Colonic mucosa (tissue), 4 donors: ENCODE measurements at regions not wholly inside any gene's neighbourhood (a gene's known extent, or its start where the extent isn't known, plus 50 kb on each side); places are given as distances from the start of the nearest gene placed in this dataset.

Experiments used
- DNase-seq: peaks from one replicate; pipeline ENCODE4 v3.0.0-alpha.2; 2020
- H3K27ac ChIP-seq: fragments of 200-600 bp; one replicate; pipeline ENCODE4 v1.8.0; 2021
- H3K27me3 ChIP-seq: fragments of 200-600 bp; one replicate; pipeline ENCODE4 v1.8.0; 2021
- H3K36me3 ChIP-seq: fragments of 200-600 bp; one replicate; pipeline ENCODE4 v1.8.0; 2021
- H3K4me1 ChIP-seq: fragments of 200-600 bp; one replicate; pipeline ENCODE4 v1.8.0; 2021; ENCODE audit warnings: mild to moderate bottlenecking
- H3K4me3 ChIP-seq: fragments of 200-600 bp; one replicate; pipeline ENCODE4 v1.8.0; 2021
- H3K9ac ChIP-seq, 2 donors: one replicate each; pipeline ENCODE4 v1.7.0; 2013; ENCODE audit warnings: control low read depth in 2 of 2, low read depth in 2 of 2, low read length in 2 of 2
- H3K9me3 ChIP-seq: fragments of 200-600 bp; one replicate; pipeline ENCODE4 v1.8.0; 2021
- intact Hi-C: fragments of 100-400 bp; cut with DNase I; formaldehyde crosslinking; loops from one replicate; pipeline ENCODE4 v1.14.1; 2022
- TF ChIP-seq, protein P1 (sequence below): fragments of 200-600 bp; IDR thresholded peaks from one replicate; pipeline ENCODE4 v1.8.0; 2022; ENCODE audit warnings: antibody characterized with exemption, mild to moderate bottlenecking
- donor health status: healthy.
- donor health status: DM: no; HTN: no; CAD: no.
- donor health status: DM: no; HTN: no; CAD: no.

DNA sequence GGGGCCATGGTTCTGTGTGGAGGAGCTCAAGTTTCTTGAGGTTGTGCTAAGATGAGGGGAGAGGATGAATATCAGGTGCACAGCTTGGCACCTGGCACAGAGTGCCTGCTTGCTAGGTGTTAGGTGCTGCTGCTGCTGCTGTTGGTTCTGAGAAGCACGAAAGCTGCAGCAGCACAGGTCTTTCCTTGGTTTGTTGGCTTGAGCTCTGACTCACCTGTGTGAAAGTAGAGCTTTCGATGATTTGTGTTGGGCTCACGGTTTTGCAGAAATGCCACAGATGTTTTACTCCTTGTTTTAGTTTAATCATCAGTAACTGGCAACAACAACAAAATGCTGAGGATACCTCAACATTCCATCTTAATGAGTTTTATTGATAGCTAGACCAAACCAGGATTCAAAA, 221.6 kb downstream of the BRINP2 start:
- intact Hi-C loops: no loop called here
- TF ChIP-seq, protein P1, sequence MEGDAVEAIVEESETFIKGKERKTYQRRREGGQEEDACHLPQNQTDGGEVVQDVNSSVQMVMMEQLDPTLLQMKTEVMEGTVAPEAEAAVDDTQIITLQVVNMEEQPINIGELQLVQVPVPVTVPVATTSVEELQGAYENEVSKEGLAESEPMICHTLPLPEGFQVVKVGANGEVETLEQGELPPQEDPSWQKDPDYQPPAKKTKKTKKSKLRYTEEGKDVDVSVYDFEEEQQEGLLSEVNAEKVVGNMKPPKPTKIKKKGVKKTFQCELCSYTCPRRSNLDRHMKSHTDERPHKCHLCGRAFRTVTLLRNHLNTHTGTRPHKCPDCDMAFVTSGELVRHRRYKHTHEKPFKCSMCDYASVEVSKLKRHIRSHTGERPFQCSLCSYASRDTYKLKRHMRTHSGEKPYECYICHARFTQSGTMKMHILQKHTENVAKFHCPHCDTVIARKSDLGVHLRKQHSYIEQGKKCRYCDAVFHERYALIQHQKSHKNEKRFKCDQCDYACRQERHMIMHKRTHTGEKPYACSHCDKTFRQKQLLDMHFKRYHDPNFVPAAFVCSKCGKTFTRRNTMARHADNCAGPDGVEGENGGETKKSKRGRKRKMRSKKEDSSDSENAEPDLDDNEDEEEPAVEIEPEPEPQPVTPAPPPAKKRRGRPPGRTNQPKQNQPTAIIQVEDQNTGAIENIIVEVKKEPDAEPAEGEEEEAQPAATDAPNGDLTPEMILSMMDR: no peak
- Histone ChIP-seq H3K9me3 (no peaks in the 10 kb centered on the region), H3K9ac (no peak overlapping the region), H3K27me3 (no peaks in the 10 kb centered on the region), H3K27ac (no peak overlapping the region), H3K36me3 (no peaks in the 10 kb centered on the region), H3K4me1 (no peaks in the 10 kb centered on the region), H3K4me3 (no peak overlapping the region)
- DNase-seq: no peak

DNA sequence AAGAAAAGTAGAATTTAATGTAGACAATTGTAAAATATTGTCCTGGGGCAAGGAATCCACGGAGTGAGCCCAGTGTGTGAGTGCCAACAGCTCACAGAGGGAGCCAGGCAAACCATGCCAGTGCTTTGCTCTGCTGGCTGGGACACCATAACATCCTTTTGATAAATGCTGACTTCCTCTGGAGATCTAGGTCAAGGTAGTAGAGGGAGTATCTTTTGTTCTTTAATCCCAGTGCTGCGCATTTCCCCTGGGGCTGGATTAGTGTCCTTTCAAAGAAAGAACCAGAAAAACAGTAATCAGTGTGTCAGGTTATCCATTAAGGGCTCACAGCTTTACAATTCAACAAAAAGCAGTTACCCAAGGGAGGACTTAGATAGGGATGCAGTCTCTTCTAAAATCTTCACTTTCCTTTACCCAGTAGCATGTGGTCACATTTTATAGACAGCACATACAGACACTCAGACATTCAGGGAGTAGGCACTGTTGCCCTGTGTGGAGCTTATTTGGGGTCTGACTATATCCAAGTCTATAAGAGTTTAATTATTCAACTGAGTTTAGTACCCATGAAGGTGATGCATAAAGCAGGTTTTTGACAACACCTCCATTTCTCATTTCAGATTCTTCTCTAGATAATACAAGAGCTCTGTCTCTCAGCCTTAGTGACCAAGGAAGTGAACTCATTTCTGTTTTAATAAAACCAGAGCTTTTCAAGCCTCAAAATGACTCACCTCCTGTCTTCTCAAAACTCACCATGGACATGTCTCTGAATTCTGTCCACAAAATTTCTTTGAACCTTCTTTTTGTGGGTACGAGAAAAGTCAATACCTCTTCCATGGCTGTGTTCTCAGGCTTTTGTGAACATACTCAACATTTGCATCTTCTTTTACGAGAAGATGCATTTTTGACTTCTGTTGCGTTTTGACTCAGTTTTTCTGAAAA, 215.3 kb downstream of the BRINP2 start:
- Histone ChIP-seq H3K27ac (no peak overlapping the region), H3K4me1 (no peaks in the 10 kb centered on the region), H3K4me3 (no peak overlapping the region), H3K27me3 (no peaks in the 10 kb centered on the region), H3K9me3 (no peaks in the 10 kb centered on the region), H3K36me3 (no peaks in the 10 kb centered on the region), H3K9ac (no peak overlapping the region)
- no peak for DNase-seq
- TF ChIP-seq, protein P1: no peak
- intact Hi-C loops: no loop called here

DNA sequence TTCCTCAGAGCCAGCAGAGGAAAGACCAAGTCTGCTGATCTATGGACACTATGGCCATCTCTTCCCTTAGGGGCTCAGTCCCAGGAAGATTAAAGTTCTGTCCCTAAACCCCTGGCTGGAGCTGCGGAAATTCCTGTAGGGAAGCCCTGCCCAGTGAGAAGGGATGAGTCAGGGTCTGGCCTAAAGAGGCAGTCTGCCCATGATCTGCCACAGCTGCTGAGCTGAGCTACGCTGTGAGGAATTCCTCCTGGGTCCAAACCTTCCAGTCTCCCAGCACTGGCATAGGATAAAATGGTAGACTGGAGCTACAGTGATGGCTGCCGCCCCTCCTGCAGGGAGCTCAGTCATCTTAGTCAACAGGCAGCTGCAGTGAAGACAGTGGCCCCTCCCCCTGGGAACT, 213.7 kb downstream of the BRINP2 start:
- Histone ChIP-seq H3K27ac (no peak overlapping the region), H3K9ac (no peak overlapping the region), H3K4me3 (no peak overlapping the region), H3K4me1 (no peaks in the 10 kb centered on the region), H3K9me3 (no peaks in the 10 kb centered on the region), H3K27me3 (no peaks in the 10 kb centered on the region), H3K36me3 (no peaks in the 10 kb centered on the region)
- TF ChIP-seq, protein P1: no peak
- no peak for DNase-seq
- intact Hi-C loops: no loop called here

DNA sequence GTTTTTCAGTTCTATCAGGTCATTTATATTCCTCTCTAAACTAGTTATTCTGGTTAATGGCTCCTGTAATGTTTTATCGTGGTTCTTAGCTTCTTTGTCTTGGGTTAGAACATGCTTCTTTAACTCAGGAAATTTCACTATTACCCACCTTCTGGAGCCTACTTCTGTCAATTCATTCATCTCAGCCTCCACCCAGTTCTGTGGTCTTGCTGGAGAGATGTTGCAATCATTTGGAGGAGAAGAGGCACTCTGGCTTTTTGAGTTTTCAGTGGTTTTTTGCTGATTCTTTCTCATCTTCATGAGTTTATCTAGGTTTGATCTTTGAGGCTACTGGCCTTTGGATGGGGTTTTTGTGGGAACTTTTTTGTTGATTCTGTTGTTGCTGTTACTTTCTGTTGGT, 213.0 kb downstream of the BRINP2 start:
- Histone ChIP-seq H3K27me3 (no peaks in the 10 kb centered on the region), H3K4me3 (no peak overlapping the region), H3K4me1 (no peaks in the 10 kb centered on the region), H3K9me3 (no peaks in the 10 kb centered on the region), H3K36me3 (no peaks in the 10 kb centered on the region), H3K27ac (no peak overlapping the region), H3K9ac (no peak overlapping the region)
- TF ChIP-seq, protein P1: no peak
- no peak for DNase-seq
- intact Hi-C loops: no loop called here

DNA sequence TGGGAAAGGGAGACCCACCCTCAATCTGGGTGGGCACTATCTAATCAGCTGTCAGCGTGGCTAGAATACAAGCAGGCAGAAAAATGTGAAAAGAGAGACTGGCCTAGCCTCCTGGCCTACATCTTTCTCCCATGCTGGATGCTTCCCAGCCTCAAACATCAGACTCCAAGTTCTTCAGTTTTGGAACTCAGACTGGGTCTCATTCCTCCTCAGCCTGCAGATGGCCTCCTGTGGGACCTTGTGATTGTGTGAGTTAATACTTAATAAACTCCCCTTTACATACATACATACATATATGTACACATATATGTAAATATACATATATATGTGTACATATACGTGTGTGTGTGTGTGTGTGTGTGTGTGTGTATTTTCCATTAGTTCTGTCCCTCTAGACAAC, 207.1 kb downstream of the BRINP2 start:
- intact Hi-C loops: no loop called here
- H3K27me3 ChIP-seq: no peaks in the 10 kb centered on the region
- no peak overlapping the region for H3K27ac ChIP-seq
- no peaks in the 10 kb centered on the region for H3K9me3 ChIP-seq
- no peaks in the 10 kb centered on the region for H3K36me3 ChIP-seq
- DNase-seq: no peak
- TF ChIP-seq, protein P1: no peak
- no peaks in the 10 kb centered on the region for H3K4me1 ChIP-seq
- no peak overlapping the region for H3K9ac ChIP-seq
- H3K4me3 ChIP-seq: no peak overlapping the region
